ENCODE measurements at regions not wholly inside any gene's neighbourhood (a gene's known extent, or its start where the extent isn't known, plus 50 kb on each side); places are given as distances from the start of the nearest gene placed in this dataset.

- TF ChIP-seq POLR2AphosphoS5 (IDR thresholded peaks at IDR 0.05) (no peak), POLR2A (IDR thresholded peaks at IDR 0.05) (no peak)
- TF ChIP-seq, protein P1, sequence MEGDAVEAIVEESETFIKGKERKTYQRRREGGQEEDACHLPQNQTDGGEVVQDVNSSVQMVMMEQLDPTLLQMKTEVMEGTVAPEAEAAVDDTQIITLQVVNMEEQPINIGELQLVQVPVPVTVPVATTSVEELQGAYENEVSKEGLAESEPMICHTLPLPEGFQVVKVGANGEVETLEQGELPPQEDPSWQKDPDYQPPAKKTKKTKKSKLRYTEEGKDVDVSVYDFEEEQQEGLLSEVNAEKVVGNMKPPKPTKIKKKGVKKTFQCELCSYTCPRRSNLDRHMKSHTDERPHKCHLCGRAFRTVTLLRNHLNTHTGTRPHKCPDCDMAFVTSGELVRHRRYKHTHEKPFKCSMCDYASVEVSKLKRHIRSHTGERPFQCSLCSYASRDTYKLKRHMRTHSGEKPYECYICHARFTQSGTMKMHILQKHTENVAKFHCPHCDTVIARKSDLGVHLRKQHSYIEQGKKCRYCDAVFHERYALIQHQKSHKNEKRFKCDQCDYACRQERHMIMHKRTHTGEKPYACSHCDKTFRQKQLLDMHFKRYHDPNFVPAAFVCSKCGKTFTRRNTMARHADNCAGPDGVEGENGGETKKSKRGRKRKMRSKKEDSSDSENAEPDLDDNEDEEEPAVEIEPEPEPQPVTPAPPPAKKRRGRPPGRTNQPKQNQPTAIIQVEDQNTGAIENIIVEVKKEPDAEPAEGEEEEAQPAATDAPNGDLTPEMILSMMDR (IDR thresholded peaks at IDR 0.05): no peak
- intact Hi-C loops (cut with DNase I): no loop called here
Measured at GRCh38 chr2:154546341-154546740, 152.2 kb upstream of the KCNJ3 start.

DNA sequence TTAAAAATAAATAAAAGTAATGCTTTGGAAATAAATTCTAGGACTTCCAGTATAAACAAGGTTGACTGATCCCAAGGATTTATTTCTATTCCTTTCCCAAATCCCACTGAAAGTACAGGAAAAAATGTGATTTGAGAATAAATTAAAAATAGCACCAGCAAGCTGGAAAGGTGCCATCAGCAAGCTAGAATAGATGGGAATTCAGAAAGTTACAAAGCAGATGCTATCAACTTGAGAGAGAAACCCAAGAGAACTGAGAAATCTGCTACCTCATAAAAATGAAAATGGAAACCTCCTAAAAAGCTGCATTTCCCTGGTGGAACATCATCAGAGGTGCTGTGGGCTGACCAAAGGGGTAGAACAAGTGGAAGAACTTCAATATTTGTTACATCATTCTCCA is 148.6 kb upstream of the KCNJ3 start:
- no peaks in the 10 kb centered on the region for H3K4me1 ChIP-seq (replicated peaks)

More at GRCh38 chr2:154546341-154546740, 152.2 kb upstream of the KCNJ3 start:
- no peak for DNase-seq (ENCODE audit: low spot score)
- H3K27me3 ChIP-seq (replicated peaks; ENCODE audit: insufficient read depth): no peaks in the 10 kb centered on the region
- no peak overlapping the region for H3K27ac ChIP-seq
- no peak overlapping the region for H3K4me3 ChIP-seq
- H3K9me3 ChIP-seq: no peaks in the 10 kb centered on the region
- no peaks in the 10 kb centered on the region for H3K4me1 ChIP-seq (replicated peaks)
- WGBS: 85% methylated on average over 4 of the region's 4 CpGs
- H3K36me3 ChIP-seq: no peaks in the 10 kb centered on the region

GRCh38 chr2:154551649-154552048 is 146.8 kb upstream of the KCNJ3 start:
- no peak overlapping the region for H3K27ac ChIP-seq
- H3K4me3 ChIP-seq: no peak overlapping the region
- TF ChIP-seq, protein P1 (IDR thresholded peaks at IDR 0.05): no peak
- TF ChIP-seq POLR2A (IDR thresholded peaks at IDR 0.05) (no peak), POLR2AphosphoS5 (IDR thresholded peaks at IDR 0.05) (no peak)
- intact Hi-C loops (cut with DNase I): no loop called here
- H3K27me3 ChIP-seq (replicated peaks; ENCODE audit: insufficient read depth): no peaks in the 10 kb centered on the region
- no peak for DNase-seq (ENCODE audit: low spot score)
- no peaks in the 10 kb centered on the region for H3K4me1 ChIP-seq (replicated peaks)
- H3K36me3 ChIP-seq: no peaks in the 10 kb centered on the region
- no peaks in the 10 kb centered on the region for H3K9me3 ChIP-seq

More for the DNA sequence above, 148.6 kb upstream of the KCNJ3 start:
- TF ChIP-seq POLR2A (IDR thresholded peaks at IDR 0.05) (no peak), POLR2AphosphoS5 (IDR thresholded peaks at IDR 0.05) (no peak)
- TF ChIP-seq, protein P1 (IDR thresholded peaks at IDR 0.05): no peak
- Histone ChIP-seq H3K36me3 (no peaks in the 10 kb centered on the region), H3K9me3 (no peaks in the 10 kb centered on the region), H3K27ac (no peak overlapping the region), H3K4me3 (no peak overlapping the region), H3K27me3 (replicated peaks; ENCODE audit: insufficient read depth) (no peaks in the 10 kb centered on the region)
- no peak for DNase-seq (ENCODE audit: low spot score)
- intact Hi-C loops (cut with DNase I): no loop called here

DNA sequence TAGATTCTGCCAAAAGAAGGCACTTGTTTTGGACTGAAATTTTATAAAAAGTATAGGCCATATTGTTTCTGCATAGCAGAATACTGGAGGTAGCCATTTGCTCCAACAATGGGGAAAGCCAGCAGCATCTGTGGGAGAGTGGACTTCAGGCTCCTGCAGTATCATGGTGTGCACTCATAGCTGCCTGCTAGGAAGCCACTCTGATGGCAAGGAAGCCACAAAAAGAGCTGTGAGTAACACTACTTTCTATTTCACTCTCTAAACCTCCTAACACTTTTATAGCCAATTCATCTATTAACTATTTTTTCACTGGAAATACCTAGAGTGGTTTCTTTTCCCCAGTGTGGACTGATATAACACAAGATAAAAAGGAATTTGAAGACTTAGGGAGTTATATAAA is 144.4 kb upstream of the KCNJ3 start:
- no peak for TF ChIP-seq POLR2A (IDR thresholded peaks at IDR 0.05)
- TF ChIP-seq POLR2AphosphoS5 (IDR thresholded peaks at IDR 0.05): no peak
- TF ChIP-seq, protein P1 (IDR thresholded peaks at IDR 0.05): no peak
- Histone ChIP-seq H3K27ac (no peak overlapping the region), H3K36me3 (no peaks in the 10 kb centered on the region), H3K27me3 (replicated peaks; ENCODE audit: insufficient read depth) (no peaks in the 10 kb centered on the region), H3K4me3 (no peak overlapping the region), H3K9me3 (no peaks in the 10 kb centered on the region), H3K4me1 (replicated peaks) (no peaks in the 10 kb centered on the region)
- DNase-seq (ENCODE audit: low spot score): no peak
- intact Hi-C loops (cut with DNase I): no loop called here

DNA sequence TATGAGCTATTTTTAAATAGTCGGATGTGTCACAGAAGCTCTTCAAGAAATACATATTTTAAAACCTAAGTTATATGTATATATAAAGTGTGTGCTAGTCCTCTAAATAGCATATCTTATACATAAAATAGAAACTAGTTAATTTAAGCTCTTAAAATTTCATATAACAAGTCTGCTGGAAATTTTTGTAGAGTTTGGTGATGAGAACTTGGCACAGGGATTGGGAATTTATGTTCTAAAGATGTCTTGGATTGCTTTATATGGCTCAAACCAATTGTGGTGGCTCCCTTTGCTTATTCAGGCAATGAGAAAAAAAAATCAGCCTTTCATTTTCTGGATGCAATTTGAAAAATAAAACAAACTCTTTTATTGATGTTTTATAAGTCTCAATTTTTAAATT is 142.8 kb upstream of the KCNJ3 start:
- DNase-seq (ENCODE audit: low spot score): no peak
- TF ChIP-seq, protein P1 (IDR thresholded peaks at IDR 0.05): no peak
- TF ChIP-seq POLR2AphosphoS5 (IDR thresholded peaks at IDR 0.05) (no peak), POLR2A (IDR thresholded peaks at IDR 0.05) (no peak)
- intact Hi-C loops (cut with DNase I): no loop called here
- Histone ChIP-seq H3K27ac (no peak overlapping the region), H3K9me3 (no peaks in the 10 kb centered on the region), H3K4me1 (replicated peaks) (no peaks in the 10 kb centered on the region), H3K27me3 (replicated peaks; ENCODE audit: insufficient read depth) (no peaks in the 10 kb centered on the region), H3K36me3 (no peaks in the 10 kb centered on the region), H3K4me3 (no peak overlapping the region)
- 93% methylated on average over 1 of the region's 1 CpG for WGBS
